ENCODE measurements at regions not wholly inside any gene's neighbourhood (a gene's known extent, or its start where the extent isn't known, plus 50 kb on each side); places are given as distances from the start of the nearest gene placed in this dataset.
A peak's percentile ranks its signal among the peaks of the same experiment; 100 is the strongest.

- DNase-seq (ENCODE audit: low spot score), result no peak
Measured at GRCh38 chr3:76624164-76624563, 415.7 kb upstream of the ROBO2 start.

GRCh38 chr3:76627236-76627635, 412.7 kb upstream of the ROBO2 start:
- no peak for DNase-seq (ENCODE audit: low spot score)

GRCh38 chr3:76631251-76631650, 408.6 kb upstream of the ROBO2 start:
- DNase-seq (ENCODE audit: low spot score), result no peak

- no peak for DNase-seq (ENCODE audit: low spot score)
Measured at GRCh38 chr3:76638006-76638405, 401.9 kb upstream of the ROBO2 start.

GRCh38 chr3:76643623-76644304, 396.1 kb upstream of the ROBO2 start:
- DNase-seq (ENCODE audit: low spot score), result no peak

GRCh38 chr3:76644305-76644675, 395.6 kb upstream of the ROBO2 start:
- DNase-seq (ENCODE audit: low spot score), result no peak

- DNase-seq (ENCODE audit: low spot score), result no peak
Measured at GRCh38 chr3:76645724-76646123, 394.2 kb upstream of the ROBO2 start.

- DNase-seq (ENCODE audit: low spot score), result no peak
Measured at GRCh38 chr3:76646921-76647562, 392.9 kb upstream of the ROBO2 start.

GRCh38 chr3:76651784-76652183, 388.1 kb upstream of the ROBO2 start:
- DNase-seq (ENCODE audit: low spot score), result no peak

- no peak for DNase-seq (ENCODE audit: low spot score)
Measured at GRCh38 chr3:76652524-76652923, 387.4 kb upstream of the ROBO2 start.

GRCh38 chr3:76653640-76654251, 386.2 kb upstream of the ROBO2 start:
- no peak for DNase-seq (ENCODE audit: low spot score)

- no peak for DNase-seq (ENCODE audit: low spot score)
Measured at GRCh38 chr3:76656531-76657070, 383.3 kb upstream of the ROBO2 start.

GRCh38 chr3:76657909-76658308, 382.0 kb upstream of the ROBO2 start:
- DNase-seq (ENCODE audit: low spot score), result no peak

GRCh38 chr3:76661527-76662250, 378.2 kb upstream of the ROBO2 start:
- no peak for DNase-seq (ENCODE audit: low spot score)

- DNase-seq (ENCODE audit: low spot score), result no peak
Measured at GRCh38 chr3:76664816-76665215, 375.1 kb upstream of the ROBO2 start.

- DNase-seq (ENCODE audit: low spot score), result no peak
Measured at GRCh38 chr3:76668653-76669052, 371.2 kb upstream of the ROBO2 start.

- DNase-seq (ENCODE audit: low spot score), result no peak
Measured at GRCh38 chr3:76669322-76669721, 370.6 kb upstream of the ROBO2 start.

GRCh38 chr3:76673171-76673570, 366.7 kb upstream of the ROBO2 start:
- peak; percentile 7 for DNase-seq (ENCODE audit: low spot score)

- DNase-seq (ENCODE audit: low spot score), result no peak
Measured at GRCh38 chr3:76679541-76679940, 360.4 kb upstream of the ROBO2 start.

- no peak for DNase-seq (ENCODE audit: low spot score)
Measured at GRCh38 chr3:76683256-76683655, 356.6 kb upstream of the ROBO2 start.

- DNase-seq (ENCODE audit: low spot score), result no peak
Measured at GRCh38 chr3:76684946-76685345, 355.0 kb upstream of the ROBO2 start.

GRCh38 chr3:76685858-76686257, 354.0 kb upstream of the ROBO2 start:
- no peak for DNase-seq (ENCODE audit: low spot score)

- DNase-seq (ENCODE audit: low spot score), result no peak
Measured at GRCh38 chr3:76687019-76687418, 352.9 kb upstream of the ROBO2 start.

All from AG20443 (cell line).